ENCODE measurements at regions not wholly inside any gene's neighbourhood (a gene's known extent, or its start where the extent isn't known, plus 50 kb on each side); places are given as distances from the start of the nearest gene placed in this dataset.

DNA sequence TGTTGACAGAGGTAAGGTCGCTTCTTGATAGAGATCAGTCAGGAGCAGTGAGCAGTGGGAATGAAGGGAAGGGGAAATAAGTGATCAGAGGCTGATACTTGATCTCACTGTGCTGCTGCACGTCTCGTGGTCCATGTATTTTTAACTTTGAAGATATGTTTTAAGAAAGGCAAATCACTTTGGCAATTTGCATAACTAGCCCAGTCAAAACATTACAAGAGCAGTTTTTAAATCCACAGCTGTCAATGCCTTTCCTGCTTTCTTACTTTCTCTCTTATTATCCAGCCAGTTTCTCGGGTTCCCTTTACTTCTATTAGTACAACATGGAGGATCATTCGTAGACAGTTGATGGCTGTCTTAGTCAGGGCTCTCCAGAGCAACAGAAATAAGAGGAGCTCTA lies 472.8 kb downstream of the TMA16 start:
- 5% methylated on average over 5 of the region's 5 CpGs for WGBS (ENCODE audit: missing lambda C conversion rate)
- ChIA-PET POLR2A (no interaction called here), CTCF (no interaction called here)
- FAIRE-seq (no peak), DNase-seq (ENCODE audit: low read depth in 1 of 2, low spot score in 1 of 2) (no peak), ATAC-seq (no peak)
- no peak for TF ChIP-seq ZFP36 (IDR thresholded peaks at IDR 0.05; ENCODE audit: borderline replicate concordance, partially characterized antibody)
- TF ChIP-seq KDM5A (IDR thresholded peaks at IDR 0.05), result no peak
- TF ChIP-seq MYC (IDR thresholded peaks at IDR 0.05; ENCODE audit: borderline replicate concordance, low read length), result no peak
- no peak for TF ChIP-seq HEYL (CRISPR knock-in tag; IDR thresholded peaks at IDR 0.05)
- TF ChIP-seq SREBF2 (IDR thresholded peaks at IDR 0.05), result no peak
- no peak for TF ChIP-seq NR3C1 (IDR thresholded peaks at IDR 0.05)
- TF ChIP-seq, protein P1, sequence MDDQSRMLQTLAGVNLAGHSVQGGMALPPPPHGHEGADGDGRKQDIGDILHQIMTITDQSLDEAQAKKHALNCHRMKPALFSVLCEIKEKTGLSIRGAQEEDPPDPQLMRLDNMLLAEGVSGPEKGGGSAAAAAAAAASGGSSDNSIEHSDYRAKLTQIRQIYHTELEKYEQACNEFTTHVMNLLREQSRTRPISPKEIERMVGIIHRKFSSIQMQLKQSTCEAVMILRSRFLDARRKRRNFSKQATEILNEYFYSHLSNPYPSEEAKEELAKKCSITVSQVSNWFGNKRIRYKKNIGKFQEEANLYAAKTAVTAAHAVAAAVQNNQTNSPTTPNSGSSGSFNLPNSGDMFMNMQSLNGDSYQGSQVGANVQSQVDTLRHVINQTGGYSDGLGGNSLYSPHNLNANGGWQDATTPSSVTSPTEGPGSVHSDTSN (IDR thresholded peaks at IDR 0.05), result no peak
- TF ChIP-seq HES2 (IDR thresholded peaks at IDR 0.05), result no peak
- TF ChIP-seq RCOR1 (IDR thresholded peaks at IDR 0.05; ENCODE audit: low read depth, low read length), result no peak
- TF ChIP-seq FOSL2 (IDR thresholded peaks at IDR 0.05), result no peak
- no peak for TF ChIP-seq FOSL2 (CRISPR knock-in tag; IDR thresholded peaks at IDR 0.05)
- TF ChIP-seq ESRRA (IDR thresholded peaks at IDR 0.05; ENCODE audit: borderline replicate concordance, low read length), result no peak
- TF ChIP-seq CBX8 (IDR thresholded peaks at IDR 0.05), result no peak
- no peak overlapping the region for H3K4me3 ChIP-seq
- H3K4me1 ChIP-seq, result no peaks in the 10 kb centered on the region
- H3K27ac ChIP-seq, result no peak overlapping the region
- H3K4me2 ChIP-seq, result no peak overlapping the region
- no peaks in the 10 kb centered on the region for H3K9me3 ChIP-seq

- no peak for FAIRE-seq
- ATAC-seq, result no peak
- whole genome bisulfite sequencing (ENCODE audit: missing lambda C conversion rate), result 0% methylated on average over 1 of the region's 1 CpG
- H3K4me3 ChIP-seq, result no peak overlapping the region
- TF ChIP-seq PHF8 (IDR thresholded peaks at IDR 0.05; ENCODE audit: borderline replicate concordance, low read depth) (no peak), REST (IDR thresholded peaks at IDR 0.05) (no peak), CBX8 (IDR thresholded peaks at IDR 0.05) (no peak), NR3C1 (IDR thresholded peaks at IDR 0.05) (no peak)
- DNase-seq (ENCODE audit: low read depth in 1 of 2, low spot score in 1 of 2), result no peak
- H3K27ac ChIP-seq, result no peak overlapping the region
- no peaks in the 10 kb centered on the region for H3K9me3 ChIP-seq
- POLR2A ChIA-PET, result no interaction called here
- H3K4me1 ChIP-seq, result no peaks in the 10 kb centered on the region
- CTCF ChIA-PET, result no interaction called here
- no peak overlapping the region for H3K4me2 ChIP-seq
Measured at GRCh38 chr4:163967710-163968109, 473.2 kb downstream of the TMA16 start.

- ATAC-seq (no peak), FAIRE-seq (no peak), DNase-seq (ENCODE audit: low read depth in 1 of 2, low spot score in 1 of 2) (no peak)
- H3K9me3 ChIP-seq, result no peaks in the 10 kb centered on the region
- no peak overlapping the region for H3K4me2 ChIP-seq
- H3K27ac ChIP-seq, result no peak overlapping the region
- ChIA-PET CTCF (no interaction called here), POLR2A (no interaction called here)
- no peak overlapping the region for H3K4me3 ChIP-seq
- H3K4me1 ChIP-seq, result no peaks in the 10 kb centered on the region
- no peak for TF ChIP-seq MAX (IDR thresholded peaks at IDR 0.05)
- 33% methylated on average over 4 of the region's 4 CpGs for WGBS (ENCODE audit: missing lambda C conversion rate)
Measured at GRCh38 chr4:163969291-163969690, 474.8 kb downstream of the TMA16 start.

DNA sequence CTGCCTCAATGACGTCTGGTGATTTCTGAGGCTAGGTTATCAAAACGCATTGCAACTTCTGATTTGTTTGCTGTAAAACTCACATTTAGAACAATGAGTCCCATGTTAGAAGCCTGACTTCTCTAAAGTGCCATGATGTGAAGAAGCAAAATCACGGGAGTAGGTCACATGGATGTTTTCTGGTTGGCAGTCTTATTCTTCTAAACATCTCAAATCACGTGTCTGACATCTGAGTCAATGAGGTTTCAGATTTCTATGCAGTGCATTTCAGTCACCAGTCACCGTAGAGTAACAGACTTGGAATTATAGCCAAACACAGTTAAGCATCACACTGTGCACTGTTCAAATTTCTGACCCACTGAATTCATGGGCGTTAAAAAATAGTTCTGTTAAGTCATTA lies 482.1 kb downstream of the TMA16 start:
- ATAC-seq (no peak), FAIRE-seq (no peak), DNase-seq (ENCODE audit: low read depth in 1 of 2, low spot score in 1 of 2) (no peak)
- Histone ChIP-seq H3K27ac (no peak overlapping the region), H3K9me3 (no peaks in the 10 kb centered on the region), H3K4me1 (no peaks in the 10 kb centered on the region), H3K4me3 (no peak overlapping the region), H3K4me2 (no peak overlapping the region)
- ChIA-PET CTCF (no interaction called here), POLR2A (no interaction called here)
- 14% methylated on average over 6 of the region's 6 CpGs for WGBS (ENCODE audit: missing lambda C conversion rate)
- TF ChIP-seq NPAS2 (CRISPR knock-in tag; IDR thresholded peaks at IDR 0.05; ENCODE audit: borderline replicate concordance), result no peak
- no peak for TF ChIP-seq HOXA7 (CRISPR knock-in tag; IDR thresholded peaks at IDR 0.05)
- TF ChIP-seq KDM1A (IDR thresholded peaks at IDR 0.05; ENCODE audit: low read depth), result no peak
- no peak for TF ChIP-seq FOSL2 (IDR thresholded peaks at IDR 0.05)
- TF ChIP-seq FOSL2 (CRISPR knock-in tag; IDR thresholded peaks at IDR 0.05), result no peak
- TF ChIP-seq CBX2 (IDR thresholded peaks at IDR 0.05; ENCODE audit: borderline replicate concordance, low read depth), result no peak
- TF ChIP-seq CBX8 (IDR thresholded peaks at IDR 0.05), result no peak
- TF ChIP-seq EP300 (IDR thresholded peaks at IDR 0.05), result no peak

Data from A549 (cell line).